Kidney epithelial cell (primary cell): ENCODE measurements at regions not wholly inside any gene's neighbourhood (a gene's known extent, or its start where the extent isn't known, plus 50 kb on each side); places are given as distances from the start of the nearest gene placed in this dataset.

Experiments used
- DNase-seq: peaks from one replicate; pipeline ENCODE4 v3.0.0-alpha.2; 2010; ENCODE audit warnings: low read depth
- H3K27me3 ChIP-seq: 2 replicates; pipeline ENCODE4 v1.6.0; 2011; ENCODE audit warnings: low read length; ENCODE audit not compliant: control insufficient read depth, insufficient read depth
- H3K36me3 ChIP-seq: 2 replicates; pipeline ENCODE4 v1.5.1; 2011; ENCODE audit warnings: low read length; ENCODE audit not compliant: control insufficient read depth, insufficient read depth
- H3K4me3 ChIP-seq: 2 replicates; pipeline ENCODE4 v1.5.1; 2011; ENCODE audit warnings: low read depth, mild to moderate bottlenecking, control low read depth, low read length
- CTCF ChIP-seq: IDR thresholded peaks from 2 replicates; pipeline ENCODE4 v1.5.1; 2011; ENCODE audit warnings: mild to moderate bottlenecking, moderate library complexity, low read length, control low read depth, inconsistent platforms; ENCODE audit not compliant: insufficient read depth, poor library complexity, severe bottlenecking

DNA sequence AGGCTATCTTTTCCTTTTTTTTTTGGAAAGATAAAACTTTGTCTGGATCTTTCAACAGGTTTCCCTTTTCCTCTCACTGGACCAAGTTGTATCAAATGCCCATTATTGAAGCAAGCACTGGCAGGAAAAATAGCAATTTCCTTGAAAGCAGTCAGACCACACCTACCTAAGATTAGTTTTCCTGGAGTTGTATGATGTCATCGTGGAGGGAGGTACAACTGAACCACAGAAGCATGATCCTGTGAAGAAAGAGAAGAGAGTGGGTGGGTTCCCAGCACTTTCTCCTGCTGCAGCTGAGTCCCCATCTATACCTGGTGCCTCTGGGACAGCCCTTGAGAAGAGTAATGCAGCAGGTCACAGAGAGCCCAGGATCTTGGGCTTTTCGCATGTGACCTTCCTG, 63.6 kb upstream of the ERCC4 start:
- TF ChIP-seq CTCF = no peak
- no peaks in the 10 kb centered on the region for H3K36me3 ChIP-seq

GRCh38 chr16:13856811-13857511, 63.0 kb upstream of the ERCC4 start:
- Histone ChIP-seq H3K36me3 (no peaks in the 10 kb centered on the region), H3K27me3 (no peaks in the 10 kb centered on the region), H3K4me3 (no peak overlapping the region)
- TF ChIP-seq CTCF = no peak
- no peak for DNase-seq

More for the DNA sequence above, 63.6 kb upstream of the ERCC4 start:
- no peak for DNase-seq
- H3K27me3 ChIP-seq = no peaks in the 10 kb centered on the region
- H3K4me3 ChIP-seq = no peak overlapping the region

DNA sequence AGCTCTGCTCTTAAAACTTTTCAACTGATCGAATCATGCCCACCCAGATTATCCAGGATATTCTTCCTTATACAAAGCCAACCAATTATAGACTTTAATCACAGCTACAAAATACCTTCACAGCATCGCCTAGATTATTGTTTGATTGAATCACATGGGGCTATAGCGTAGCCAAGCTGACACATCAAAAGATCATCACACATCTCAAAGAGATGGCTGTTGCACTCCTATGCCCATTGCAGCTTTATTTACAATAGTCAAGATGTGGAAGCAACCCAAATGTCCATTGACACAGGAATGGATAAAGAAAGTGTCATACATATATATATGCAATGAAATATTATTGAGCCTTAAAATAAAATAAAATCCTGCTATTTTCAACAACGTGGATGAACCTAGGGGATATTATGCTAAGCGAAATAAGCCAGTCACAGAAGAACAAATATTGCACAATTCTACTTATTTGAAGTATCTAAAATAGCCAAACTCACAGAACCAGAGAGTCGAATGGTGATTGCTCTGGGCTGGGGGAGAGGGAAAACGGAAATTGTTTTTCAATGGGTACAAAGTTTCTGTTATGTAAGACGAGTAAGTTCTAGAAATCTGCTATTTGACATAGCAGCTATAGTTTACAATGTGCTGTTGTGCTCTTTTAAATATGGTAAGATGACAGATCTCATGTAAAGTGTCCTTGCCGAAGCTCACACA, 60.9 kb upstream of the ERCC4 start:
- DNase-seq = no peak
- no peak for TF ChIP-seq CTCF
- no peaks in the 10 kb centered on the region for H3K36me3 ChIP-seq
- H3K4me3 ChIP-seq = no peak overlapping the region
- no peaks in the 10 kb centered on the region for H3K27me3 ChIP-seq

DNA sequence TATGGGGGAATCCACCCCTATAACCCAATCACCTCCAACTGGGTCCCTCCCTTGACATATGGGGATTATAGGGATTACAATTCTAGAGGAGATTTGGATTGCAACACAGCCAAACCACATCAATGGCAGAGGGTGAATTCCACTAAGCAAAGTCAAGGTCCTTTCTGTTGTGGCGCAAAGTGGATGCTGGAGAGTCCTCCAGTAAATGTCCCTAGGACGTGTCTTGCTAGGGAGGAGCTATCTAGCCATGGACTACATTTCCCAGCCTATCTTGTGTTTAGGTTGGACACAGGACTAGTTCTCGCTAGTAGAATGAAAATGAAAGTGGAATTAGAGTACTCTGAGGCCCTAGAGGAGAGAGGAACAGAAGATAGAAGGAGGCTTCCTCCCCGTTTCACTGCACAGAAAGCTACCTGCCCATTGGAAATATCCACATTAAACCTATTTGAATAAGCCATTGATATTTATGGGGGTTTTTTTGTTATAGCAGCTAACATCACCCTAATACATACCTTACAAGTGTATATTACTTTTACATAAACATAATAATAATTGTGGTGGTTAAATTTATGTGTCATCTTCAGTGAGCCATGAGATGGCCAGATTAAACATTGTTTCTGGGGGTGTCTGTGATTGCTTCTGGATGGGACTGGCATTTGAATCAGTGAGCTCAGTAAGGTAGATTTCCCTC, 56.7 kb upstream of the ERCC4 start:
- no peak for TF ChIP-seq CTCF
- Histone ChIP-seq H3K36me3 (no peaks in the 10 kb centered on the region), H3K4me3 (no peak overlapping the region), H3K27me3 (no peaks in the 10 kb centered on the region)
- DNase-seq = no peak

- H3K4me3 ChIP-seq = no peak overlapping the region
- H3K36me3 ChIP-seq = no peaks in the 10 kb centered on the region
- no peaks in the 10 kb centered on the region for H3K27me3 ChIP-seq
- no peak for DNase-seq
- no peak for TF ChIP-seq CTCF
Measured at GRCh38 chr16:13864689-13865088, 55.3 kb upstream of the ERCC4 start.

GRCh38 chr16:13866073-13866472, 53.9 kb upstream of the ERCC4 start:
- no peak overlapping the region for H3K4me3 ChIP-seq
- no peaks in the 10 kb centered on the region for H3K27me3 ChIP-seq
- TF ChIP-seq CTCF = peak; percentile 80
- no peaks in the 10 kb centered on the region for H3K36me3 ChIP-seq
- peak; percentile 37 for DNase-seq
